DMS153 (cell line): ENCODE measurements at regions not wholly inside any gene's neighbourhood (a gene's known extent, or its start where the extent isn't known, plus 50 kb on each side); places are given as distances from the start of the nearest gene placed in this dataset.
"Not testable (repeated sequence)": the region's sequence is repeated elsewhere in the genome, so short reads cannot be mapped to it uniquely, and the experiment has no call there.

Experiments
- DNase-seq: peaks from one replicate; lab custom pipeline; 2025; lab: John Stamatoyannopoulos, UW

- DNase-seq, result no peak
These were observed 138.3 kb upstream of the DUSP10 start for GRCh38 chr1:221880182-221880581.

- no peak for DNase-seq
These were observed 136.2 kb upstream of the DUSP10 start for GRCh38 chr1:221878134-221878533.

GRCh38 chr1:221877311-221877710 lies 135.4 kb upstream of the DUSP10 start:
- no peak for DNase-seq

DNA sequence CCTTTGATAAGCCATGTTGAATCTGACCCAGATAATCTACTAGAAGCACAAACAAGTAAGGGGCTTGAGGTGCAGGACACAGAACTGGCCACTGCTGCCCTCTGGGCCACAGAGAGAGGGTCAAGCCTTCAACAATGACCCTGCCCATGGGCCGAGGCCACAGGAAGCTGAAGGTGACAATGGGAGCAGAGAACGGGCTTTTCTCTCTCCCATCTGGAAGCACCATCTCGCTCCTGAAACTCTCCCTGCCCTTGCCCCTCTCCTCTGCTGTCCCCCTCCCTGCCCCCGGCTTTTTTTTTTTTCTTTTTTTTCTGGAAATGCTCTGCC lies 133.1 kb upstream of the DUSP10 start:
- DNase-seq, result no peak

- DNase-seq, result no peak
These were observed 132.6 kb upstream of the DUSP10 start for GRCh38 chr1:221874285-221875003.

DNA sequence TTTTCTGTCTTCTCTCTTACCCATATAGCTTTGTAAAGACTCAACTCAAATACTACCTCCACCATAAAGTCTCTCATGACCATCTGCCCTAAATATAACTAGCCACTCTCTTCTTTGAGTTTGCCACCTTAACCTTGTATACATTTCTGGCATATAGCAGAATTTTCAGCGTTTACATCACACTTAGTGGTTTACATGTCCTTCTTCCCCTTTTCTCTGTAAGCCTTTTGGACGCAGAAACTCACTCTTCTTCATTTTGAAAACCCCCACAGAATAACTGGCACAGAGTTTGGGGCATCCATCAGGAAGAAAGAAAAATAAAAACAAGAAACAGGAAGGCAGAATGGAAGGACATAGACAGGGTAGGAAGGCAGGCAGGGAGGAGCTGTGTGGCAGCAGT lies 131.8 kb upstream of the DUSP10 start:
- no peak for DNase-seq

DNA sequence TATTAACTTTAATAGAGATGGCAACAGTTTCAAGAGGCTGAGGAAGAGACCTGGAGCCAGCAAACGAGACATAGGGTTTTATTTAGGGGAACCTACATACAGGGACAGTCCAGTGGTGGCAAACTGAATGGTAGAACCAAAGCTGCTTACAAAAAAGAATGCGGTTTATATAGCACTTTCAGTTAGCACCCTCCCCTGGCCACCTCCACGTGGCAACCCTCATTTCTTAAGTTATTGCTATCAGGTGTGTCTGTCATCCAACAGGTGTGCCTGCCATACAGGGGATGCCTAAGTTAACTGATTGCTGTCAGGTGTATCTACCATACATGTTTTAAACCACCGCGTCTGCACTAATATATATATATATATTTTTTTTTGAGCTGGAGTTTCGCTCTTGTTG lies 129.2 kb upstream of the DUSP10 start:
- no peak for DNase-seq

- DNase-seq, result no peak
These were observed 127.9 kb upstream of the DUSP10 start for GRCh38 chr1:221869779-221870178.

GRCh38 chr1:221868593-221869303 lies 126.9 kb upstream of the DUSP10 start:
- DNase-seq, result no peak

GRCh38 chr1:221867003-221867402 lies 125.1 kb upstream of the DUSP10 start:
- DNase-seq, result no peak

- DNase-seq, result no peak
These were observed 123.9 kb upstream of the DUSP10 start for GRCh38 chr1:221865808-221866207.

DNA sequence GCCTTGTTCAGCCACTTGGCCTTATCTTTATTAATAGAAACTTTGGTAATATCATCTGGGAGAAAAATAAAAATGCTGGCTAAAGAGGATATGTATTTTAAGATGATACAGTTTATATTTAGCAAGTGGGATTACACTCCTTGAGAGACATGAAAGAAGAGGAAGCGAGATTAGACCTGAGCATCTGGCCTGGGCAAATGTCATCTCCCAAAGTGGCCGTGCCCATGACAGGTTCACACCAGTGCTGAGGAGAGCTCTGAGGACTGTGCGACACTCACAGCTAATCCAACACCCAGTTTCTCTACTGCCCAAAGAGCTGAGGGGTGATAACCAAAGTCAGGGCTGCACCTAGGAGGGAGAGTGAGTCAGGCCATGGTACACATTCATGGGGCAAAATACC lies 121.7 kb upstream of the DUSP10 start:
- no peak for DNase-seq

DNA sequence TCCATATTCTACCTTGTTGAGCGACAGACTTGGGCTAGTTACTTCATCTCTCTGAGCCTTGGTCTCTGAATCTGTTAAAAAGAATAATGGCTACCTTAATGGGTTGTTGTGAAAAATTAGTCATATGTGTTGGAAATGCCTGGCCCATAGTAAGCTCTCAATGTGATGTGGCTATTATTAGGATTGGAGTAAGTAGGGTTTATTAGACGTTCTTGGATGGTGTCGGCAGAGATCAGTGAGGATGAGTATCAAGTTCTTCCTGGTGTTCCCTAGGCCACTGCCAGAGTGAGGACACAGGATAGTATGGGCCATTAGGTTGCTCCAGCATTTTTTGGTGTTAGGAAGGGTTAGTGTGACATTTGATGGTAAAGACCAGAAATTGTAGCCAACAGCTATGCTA lies 121.1 kb upstream of the DUSP10 start:
- no peak for DNase-seq

GRCh38 chr1:221858818-221859611 lies 117.1 kb upstream of the DUSP10 start:
- DNase-seq, result no peak

DNA sequence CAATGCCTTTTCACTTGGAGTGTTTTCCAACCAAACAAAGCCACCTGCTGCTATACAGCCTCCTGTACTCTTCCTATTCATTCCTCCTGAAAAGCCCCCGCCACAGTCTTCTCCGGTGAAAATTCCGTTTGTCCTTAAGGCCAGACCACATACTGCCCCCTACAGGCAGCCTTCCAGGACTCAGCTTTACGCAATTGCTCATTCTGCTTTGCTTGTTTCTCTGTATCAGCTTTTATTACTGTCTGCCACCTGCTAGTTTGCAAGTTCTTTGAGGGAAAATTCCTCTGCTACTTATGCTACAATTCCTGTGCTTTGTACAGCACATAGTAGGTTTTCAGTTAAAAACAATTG lies 115.2 kb upstream of the DUSP10 start:
- DNase-seq, result not testable (repeated sequence)

GRCh38 chr1:221856228-221857093 lies 114.6 kb upstream of the DUSP10 start:
- no peak for DNase-seq

- no peak for DNase-seq
These were observed 113.3 kb upstream of the DUSP10 start for GRCh38 chr1:221855156-221855555.

DNA sequence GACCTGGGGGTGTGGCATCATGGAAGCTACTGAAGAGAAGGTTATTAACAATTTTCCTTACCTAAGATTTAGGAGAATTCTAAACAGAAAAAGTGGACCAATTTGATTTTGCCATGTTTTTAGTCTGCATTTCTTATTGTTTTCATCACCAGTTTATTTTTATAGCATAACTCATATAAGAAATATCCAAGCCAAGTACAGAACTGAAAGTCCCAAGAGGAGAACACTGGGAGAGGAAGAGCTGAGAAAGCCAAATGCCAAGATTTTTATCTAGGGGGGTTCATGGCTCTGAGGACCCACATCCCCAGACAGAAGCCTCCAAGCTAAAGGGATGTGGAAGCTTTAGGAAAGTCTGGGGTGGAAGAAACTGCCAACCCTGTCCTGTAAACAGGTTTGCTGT lies 109.4 kb upstream of the DUSP10 start:
- DNase-seq, result no peak

DNA sequence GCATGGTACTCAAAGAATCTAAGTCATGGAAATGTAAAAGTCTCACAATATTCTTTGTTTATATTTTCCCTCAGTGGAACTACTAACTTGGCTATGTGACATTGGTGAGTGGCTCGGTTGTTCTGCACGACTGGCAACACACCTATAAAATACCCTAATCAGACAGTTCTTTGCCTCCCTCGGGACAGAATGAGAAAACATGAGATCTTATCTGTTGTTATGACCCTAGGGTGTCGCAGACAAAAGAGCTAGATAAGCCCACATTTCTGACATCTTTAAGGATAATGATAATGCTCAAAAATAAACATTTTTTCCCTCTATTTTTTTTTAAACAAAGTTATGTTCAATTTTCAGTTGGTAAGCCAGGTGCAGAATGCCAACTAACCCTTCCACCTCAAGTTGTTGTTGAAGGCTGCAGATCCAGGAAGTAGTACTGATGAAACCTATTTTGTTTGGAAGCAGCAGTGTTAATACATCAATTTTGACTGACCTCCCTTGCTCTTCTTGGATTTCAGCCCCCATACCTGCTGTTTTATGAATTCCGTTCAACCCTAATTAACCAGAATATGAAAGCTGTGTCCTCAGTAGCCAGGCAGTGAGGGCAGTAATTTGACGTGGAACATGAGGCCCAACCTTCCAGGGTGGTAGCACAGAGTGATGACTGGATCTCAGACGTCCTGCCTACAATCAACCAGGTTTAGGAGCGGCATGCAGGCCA lies 108.7 kb upstream of the DUSP10 start:
- DNase-seq, result peak; percentile 7

DNA sequence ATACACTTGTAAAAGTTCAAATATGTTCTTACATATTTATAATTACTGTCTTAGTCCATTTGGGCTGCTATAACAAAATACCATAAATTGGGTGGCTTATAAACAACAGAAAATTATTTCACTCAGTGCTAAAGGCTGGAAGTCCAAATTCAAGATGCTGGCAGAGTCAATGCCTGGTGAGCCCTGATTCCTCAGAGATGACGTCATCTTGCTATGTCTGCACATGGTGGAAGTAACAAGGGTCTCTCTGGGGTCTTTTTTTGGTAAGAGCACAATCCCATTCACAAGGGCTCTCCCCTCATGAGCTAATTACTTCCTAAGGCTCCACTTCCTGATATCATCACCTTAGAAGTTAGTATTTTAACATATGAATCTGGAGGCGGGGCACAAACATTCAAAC lies 108.0 kb upstream of the DUSP10 start:
- no peak for DNase-seq

- no peak for DNase-seq
These were observed 107.2 kb upstream of the DUSP10 start for GRCh38 chr1:221849110-221849509.

DNA sequence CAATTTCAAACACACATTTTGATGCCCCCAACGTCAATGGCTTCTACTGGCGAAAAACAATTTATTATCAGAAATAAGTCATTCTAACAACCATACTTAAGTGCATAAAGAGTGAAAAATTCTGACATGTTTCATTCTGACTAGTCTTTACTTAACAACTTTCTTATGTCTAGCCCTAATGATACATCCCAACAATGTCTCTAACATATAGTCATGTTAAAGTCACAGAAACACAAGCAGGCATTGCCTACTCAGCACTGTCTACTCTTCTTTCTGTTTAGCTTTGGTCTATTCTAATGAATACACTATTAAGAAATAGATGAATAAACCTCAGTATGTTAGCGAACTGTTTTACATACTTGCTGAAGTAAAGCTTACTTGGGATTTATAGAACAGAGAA lies 105.8 kb upstream of the DUSP10 start:
- DNase-seq, result no peak
